ENCODE measurements at regions not wholly inside any gene's neighbourhood (a gene's known extent, or its start where the extent isn't known, plus 50 kb on each side); places are given as distances from the start of the nearest gene placed in this dataset.

DNA sequence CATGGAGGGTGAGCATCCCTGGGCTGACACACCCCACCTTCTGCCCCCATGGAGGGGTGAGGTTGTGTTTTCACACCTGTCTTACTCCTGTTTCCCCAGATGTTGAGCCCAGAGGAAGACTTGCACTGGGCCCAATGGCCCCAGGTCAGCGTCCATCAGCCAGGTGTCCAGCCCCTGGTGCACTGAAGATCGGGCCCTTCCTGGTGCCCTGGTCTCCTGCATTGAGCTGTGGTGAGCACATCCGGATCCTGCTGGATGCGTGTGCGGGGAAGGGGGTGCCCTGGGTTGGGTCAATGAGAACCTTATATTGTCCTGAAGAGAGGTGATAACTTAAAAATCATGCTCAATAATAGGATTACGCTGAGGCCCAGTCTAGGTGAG lies 227.3 kb downstream of the SNRPN start:
- Histone ChIP-seq H3K36me3 (ENCODE audit: control insufficient read depth in 2 of 2, extremely low read depth in 1 of 2, insufficient read depth in 2 of 2, low read length in 2 of 2) (no peaks in the 10 kb centered on the region), H3K4me1 (ENCODE audit: control insufficient read depth, extremely low read depth, insufficient read depth, low read length) (no peaks in the 10 kb centered on the region), H3K27ac (ENCODE audit: insufficient read depth, low read depth, low read length) (no peak overlapping the region), H3K9me3 (replicated peaks; ENCODE audit: control insufficient read depth, insufficient read depth, low read length) (peaks cover 12% of the 10 kb centered on the region), H3K9me1 (replicated peaks; ENCODE audit: control insufficient read depth, extremely low read depth, insufficient read depth, low read length) (no peaks in the 10 kb centered on the region), H3K4me2 (ENCODE audit: insufficient read depth, low read length) (no peak overlapping the region), H2AFZ (ENCODE audit: low read depth, low read length) (no peak overlapping the region), H4K20me1 (replicated peaks; ENCODE audit: control insufficient read depth, extremely low read depth, insufficient read depth, low read length) (no peaks in the 10 kb centered on the region), H3K27me3 (ENCODE audit: control insufficient read depth in 2 of 2, insufficient read depth in 2 of 2, low read length in 2 of 2) (no peaks in the 10 kb centered on the region), H3K9ac (replicated peaks; ENCODE audit: extremely low read depth, insufficient read depth, low read length) (no peak overlapping the region), H3K79me2 (ENCODE audit: control insufficient read depth, insufficient read depth, low read length) (no peaks in the 10 kb centered on the region), H3K4me3 (replicated peaks in 1 of 3; ENCODE audit: insufficient read depth in 1 of 3, low read depth in 1 of 3, low read length in 3 of 3) (no peak overlapping the region)
- POLR2A ChIA-PET = no interaction called here
- FAIRE-seq = no peak
- no peak for TF ChIP-seq POLR2AphosphoS5 (IDR thresholded peaks at IDR 0.05; ENCODE audit: insufficient read depth, low read depth, low read length)
- TF ChIP-seq, protein P1, sequence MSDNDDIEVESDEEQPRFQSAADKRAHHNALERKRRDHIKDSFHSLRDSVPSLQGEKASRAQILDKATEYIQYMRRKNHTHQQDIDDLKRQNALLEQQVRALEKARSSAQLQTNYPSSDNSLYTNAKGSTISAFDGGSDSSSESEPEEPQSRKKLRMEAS (IDR thresholded peaks at IDR 0.05; ENCODE audit: insufficient read depth, insufficient read length) = no peak
- TF ChIP-seq POLR2A (IDR thresholded peaks at IDR 0.05; ENCODE audit: low read depth, low read length) = no peak
- TF ChIP-seq EZH2 (IDR thresholded peaks at IDR 0.05; ENCODE audit: borderline replicate concordance, low read depth, low read length, severe bottlenecking) = no peak
- TF ChIP-seq JUN (IDR thresholded peaks at IDR 0.05; ENCODE audit: borderline replicate concordance, insufficient read depth, insufficient read length, low read depth) = no peak
- TF ChIP-seq FOS (IDR thresholded peaks at IDR 0.05; ENCODE audit: borderline replicate concordance, insufficient read depth, low read length) = no peak
- TF ChIP-seq MYC (IDR thresholded peaks at IDR 0.05; ENCODE audit: low read depth, low read length) = no peak
- no peak for TF ChIP-seq GATA2 (IDR thresholded peaks at IDR 0.05; ENCODE audit: insufficient read depth, insufficient read length, low read depth, low read length)
- no peak for TF ChIP-seq CTCF (IDR thresholded peaks at IDR 0.05; ENCODE audit: extremely low read depth in 1 of 2, insufficient read depth in 1 of 2, low read depth in 1 of 2, low read length in 2 of 2)
- intact Hi-C loops (cut with micrococcal nuclease) = no loop called here
- CTCF ChIA-PET = no interaction called here
- no TSS peak for BruUV-seq (replicated peaks)
- DNase-seq (ENCODE audit: low read depth, low spot score) = no peak
- dilution Hi-C loops (cut with MboI; ENCODE audit: extremely low pct_ligation_motif_present, low sequenced_read_pairs) = no loop called here
